ENCODE measurements at regions not wholly inside any gene's neighbourhood (a gene's known extent, or its start where the extent isn't known, plus 50 kb on each side); places are given as distances from the start of the nearest gene placed in this dataset.

DNA sequence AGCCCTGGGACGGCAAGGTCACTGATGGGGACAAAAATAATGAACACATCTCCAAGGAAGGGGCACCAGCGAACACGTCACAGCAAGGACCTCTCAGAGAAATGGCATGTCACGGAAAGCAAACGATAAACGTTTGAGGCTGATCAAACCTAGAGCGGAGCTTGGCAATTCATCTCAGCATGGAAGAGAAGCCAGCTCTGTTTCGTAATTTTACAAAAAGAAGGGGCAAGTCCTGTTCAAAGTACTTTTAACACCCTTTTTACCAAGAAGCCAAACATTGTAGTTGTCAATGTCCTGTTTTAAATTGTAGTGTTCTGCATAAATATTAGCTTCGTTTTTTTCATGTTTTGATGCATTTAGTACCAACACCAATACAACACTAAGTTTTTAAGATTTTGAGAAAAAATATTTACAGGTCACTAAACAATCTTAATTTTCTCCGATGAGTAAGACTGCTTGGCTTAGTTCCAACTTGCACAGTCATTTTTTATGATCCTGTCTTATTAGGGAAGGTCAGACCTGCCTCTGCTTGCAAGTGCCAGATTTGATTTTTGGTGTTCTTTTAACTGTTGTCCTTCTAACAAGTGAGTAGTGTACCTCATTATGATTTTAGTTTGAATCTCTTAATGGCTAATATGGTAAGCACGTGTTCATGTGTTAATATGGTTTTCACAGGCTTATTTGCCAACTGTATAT is 818.5 kb upstream of the SALL3 start:
- FAIRE-seq = no peak

GRCh38 chr18:78165525-78165924 is 814.1 kb upstream of the SALL3 start:
- no peak for FAIRE-seq

DNA sequence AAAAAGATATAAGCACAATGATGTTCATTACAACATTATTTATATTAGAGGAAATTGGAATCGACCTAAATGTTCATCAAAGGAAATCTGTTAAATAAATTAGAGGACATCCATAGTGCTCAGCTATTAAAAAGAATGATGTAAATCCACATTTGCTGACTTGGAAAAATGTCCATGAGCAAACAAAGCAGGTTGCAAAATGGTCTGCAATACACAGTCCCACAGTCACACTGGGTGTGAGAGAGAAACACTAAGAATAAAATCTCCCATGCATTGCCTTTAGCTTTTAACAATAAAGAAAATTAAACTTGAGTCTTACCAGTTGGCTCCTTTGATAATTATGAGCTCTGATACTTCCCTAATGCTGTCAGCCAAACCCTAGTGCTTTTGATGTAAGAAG is 811.1 kb upstream of the SALL3 start:
- no peak for FAIRE-seq

DNA sequence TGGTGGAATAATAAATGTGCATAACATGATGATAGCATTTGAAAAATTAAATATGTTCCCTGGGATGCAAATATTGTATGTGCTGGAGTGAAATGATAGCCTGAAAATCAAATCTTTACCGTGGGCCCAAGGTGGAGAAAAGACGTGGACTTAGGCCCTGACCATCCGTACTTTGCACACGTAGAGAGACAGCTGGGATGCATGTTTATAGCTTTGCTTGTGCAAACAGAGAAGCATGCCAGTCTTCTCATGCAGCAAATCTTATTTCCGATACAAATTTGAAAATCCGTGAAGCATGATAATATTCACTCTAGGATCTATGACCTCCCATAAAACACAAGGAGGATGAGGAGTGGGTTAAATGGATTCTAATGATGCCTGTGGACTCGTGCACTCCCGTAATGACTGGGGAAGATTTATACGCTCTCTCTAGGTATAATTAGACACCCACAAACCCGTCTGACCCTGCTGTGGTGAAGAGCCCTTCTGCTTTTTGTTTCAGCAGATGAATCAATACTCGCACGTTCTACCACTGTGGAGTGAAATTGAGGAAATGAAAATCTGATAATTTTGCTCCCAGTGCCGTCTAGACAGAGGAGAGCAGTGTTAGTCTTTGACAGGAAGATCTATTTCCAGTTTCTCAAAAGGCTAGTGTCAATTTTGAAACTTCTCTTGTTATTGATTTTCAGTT is 810.3 kb upstream of the SALL3 start:
- no peak for FAIRE-seq

GRCh38 chr18:78171954-78172353 is 807.7 kb upstream of the SALL3 start:
- no peak for FAIRE-seq

DNA sequence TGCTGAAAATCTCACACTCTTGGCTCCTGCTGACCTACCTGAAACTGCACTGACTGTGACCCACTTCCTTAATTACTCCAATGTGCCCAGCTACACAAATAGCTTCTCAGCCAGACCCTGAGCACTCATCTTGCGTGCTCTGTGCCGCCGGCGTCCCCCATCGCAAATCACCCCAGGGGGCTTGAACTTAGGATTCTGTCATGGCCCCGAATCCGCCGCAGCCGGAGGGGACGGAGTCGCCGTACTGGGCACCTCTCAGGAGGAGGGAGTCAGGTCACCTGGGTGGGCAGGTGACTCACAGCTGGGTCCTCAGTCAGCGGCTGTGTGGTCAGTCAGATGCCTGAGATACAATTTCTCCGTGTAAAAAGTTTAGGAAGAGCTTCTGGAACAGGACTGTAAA is 804.9 kb upstream of the SALL3 start:
- FAIRE-seq = no peak

DNA sequence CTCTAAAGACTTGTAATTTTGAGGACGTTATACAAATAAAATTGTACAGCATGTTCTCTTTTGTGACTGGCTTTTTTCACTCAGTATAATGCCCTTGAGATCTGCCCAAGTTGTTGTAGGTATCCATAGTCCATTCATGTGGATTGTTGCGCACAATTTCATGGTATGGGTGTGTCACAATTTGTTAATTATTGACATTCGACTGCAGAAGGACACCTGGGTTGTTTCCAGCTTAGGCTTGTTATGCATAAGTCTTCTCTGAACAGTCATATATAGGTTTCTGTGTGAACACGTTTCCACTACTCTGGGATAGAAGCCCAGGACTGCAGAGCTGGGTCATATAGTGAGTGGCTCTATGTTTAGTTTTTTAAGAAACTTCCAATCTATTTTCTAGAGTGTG is 800.8 kb upstream of the SALL3 start:
- FAIRE-seq = no peak

DNA sequence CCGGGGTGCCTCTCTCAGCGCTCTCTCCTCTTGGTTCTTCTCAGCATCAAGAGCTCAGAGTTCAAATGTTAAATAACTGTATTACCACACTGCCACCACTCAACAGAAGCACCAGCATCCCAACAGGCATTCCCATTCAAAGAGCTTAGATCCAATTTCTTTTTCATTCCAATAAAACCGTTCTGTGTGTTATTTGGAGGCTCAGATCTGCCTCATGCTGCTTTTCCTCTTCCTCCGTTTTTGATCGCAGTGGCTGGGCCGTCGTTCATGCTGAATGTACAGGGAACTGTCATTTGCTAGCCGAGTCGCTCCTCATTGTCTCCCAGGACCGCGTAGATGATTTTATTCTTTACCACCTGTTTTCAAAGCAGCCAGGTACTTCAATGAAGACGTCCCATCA is 798.9 kb upstream of the SALL3 start:
- FAIRE-seq = no peak

DNA sequence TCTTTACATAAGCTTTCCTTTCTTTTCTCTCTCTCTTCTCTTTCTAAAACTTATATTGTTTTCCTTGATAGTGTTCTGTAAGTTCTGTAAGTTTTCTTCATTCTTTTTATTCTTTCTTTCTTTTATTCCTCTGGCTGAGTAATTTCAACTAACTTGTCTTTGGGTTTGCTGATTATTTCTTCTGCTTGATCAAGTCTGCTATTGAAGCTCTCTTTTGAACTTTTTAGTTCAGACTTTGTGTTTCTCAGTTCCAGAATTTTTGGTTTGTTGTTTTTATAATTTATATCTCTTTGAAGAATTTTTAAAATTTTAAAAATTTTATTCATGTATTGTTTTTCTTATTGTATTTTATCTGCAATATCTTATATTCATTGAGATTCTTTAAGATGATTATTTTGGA is 795.8 kb upstream of the SALL3 start:
- FAIRE-seq = no peak

- no peak for FAIRE-seq
Observed at GRCh38 chr18:78191276-78191675, 788.3 kb upstream of the SALL3 start.

- no peak for FAIRE-seq
Observed at GRCh38 chr18:78192054-78192453, 787.6 kb upstream of the SALL3 start.

DNA sequence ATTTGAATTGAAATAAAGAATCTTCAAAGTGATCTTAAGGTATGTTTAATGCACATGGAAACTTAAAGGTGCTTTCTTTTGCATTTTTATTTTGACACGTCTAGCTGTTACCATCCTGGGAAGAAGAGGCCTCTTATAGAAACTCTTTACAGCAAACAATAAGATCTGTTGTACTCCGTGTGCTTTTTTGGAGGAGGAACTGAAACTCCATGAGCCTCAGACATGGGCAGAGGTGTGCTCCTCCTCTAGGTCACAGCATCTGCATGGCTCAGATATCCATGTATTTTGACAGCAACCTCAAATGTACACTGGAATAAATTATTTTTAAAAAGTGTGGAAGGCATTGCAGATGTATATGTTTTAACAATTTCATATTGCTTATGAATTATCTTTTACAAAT is 783.3 kb upstream of the SALL3 start:
- no peak for FAIRE-seq

GRCh38 chr18:78199002-78199401 is 780.6 kb upstream of the SALL3 start:
- no peak for FAIRE-seq

DNA sequence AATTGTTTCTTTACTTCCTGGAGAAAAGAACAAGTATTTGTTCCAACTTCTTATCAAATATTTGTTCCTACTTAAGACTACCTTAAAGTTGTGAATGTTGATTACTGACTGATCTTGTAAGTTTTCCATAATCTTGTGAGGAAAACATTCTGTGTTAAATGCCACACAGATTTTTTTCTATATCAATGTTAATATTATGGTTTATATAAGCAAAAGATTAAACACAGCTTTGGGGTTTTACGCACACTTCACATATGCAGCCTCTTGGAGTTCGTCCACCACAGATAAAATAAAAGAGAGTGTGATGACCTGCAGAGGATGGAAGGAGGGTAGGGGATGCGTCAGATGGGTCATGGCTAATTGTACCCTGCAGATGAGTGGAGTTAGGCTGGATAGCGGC is 780.0 kb upstream of the SALL3 start:
- FAIRE-seq = no peak

- no peak for FAIRE-seq
Observed at GRCh38 chr18:78207942-78208341, 771.7 kb upstream of the SALL3 start.

DNA sequence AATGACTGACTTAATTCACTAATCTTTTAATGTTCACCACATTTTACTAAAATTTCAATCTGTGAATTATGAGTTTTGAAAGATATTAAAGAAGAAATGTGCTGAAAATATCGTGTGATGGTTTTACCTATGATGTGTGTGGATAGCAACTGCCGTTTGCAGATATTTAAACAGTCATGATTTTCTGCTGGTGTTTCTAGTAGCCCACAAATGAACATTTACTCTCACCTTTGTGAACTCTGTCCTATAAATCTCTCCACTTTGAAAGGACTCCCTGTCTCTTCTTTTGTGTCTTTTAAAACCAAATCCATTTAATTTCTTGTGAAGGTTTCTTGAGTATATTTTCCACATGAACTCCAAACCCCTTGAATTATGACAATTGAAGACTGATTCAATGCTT is 771.2 kb upstream of the SALL3 start:
- no peak for FAIRE-seq

- no peak for FAIRE-seq
Observed at GRCh38 chr18:78213361-78213994, 766.1 kb upstream of the SALL3 start.

DNA sequence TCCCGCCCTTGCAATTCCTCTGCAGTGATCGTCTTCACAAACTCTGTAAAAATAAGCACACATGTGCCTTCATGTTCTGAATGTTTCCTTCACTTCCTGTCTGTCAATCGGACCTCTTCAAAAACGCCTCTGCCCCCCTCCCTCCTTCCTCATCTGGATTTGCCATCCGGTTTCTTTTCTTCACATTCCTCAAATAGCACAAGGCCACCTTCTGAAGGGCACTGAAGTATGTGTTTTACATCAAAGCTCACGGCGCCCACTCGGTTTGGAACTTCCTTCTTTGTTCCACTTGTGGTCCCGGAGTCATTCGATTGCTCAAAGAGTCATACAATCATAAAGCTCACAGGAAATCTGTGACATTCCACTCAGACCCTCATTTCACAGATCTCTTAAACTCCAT is 758.1 kb upstream of the SALL3 start:
- FAIRE-seq = no peak

- no peak for FAIRE-seq
Observed at GRCh38 chr18:78228974-78229373, 750.6 kb upstream of the SALL3 start.

DNA sequence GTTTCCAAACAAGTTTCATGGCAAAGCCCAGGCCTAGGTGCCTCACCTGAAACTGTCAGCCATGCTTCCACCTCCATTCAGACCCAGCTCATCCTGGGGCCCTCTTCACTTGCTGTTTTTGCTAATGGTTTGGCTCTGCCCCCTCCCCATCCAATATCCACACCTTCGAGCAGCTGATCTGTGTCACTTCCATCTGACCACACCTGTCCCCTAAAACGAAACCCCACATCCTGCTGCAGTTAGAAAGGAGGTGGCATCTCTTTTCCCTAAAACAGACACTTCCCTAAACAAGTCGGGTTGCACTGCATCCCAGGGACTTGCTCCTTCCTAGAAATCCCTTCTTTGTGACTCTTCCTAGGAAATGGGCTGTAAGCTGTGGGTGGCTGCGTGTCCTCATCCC is 748.7 kb upstream of the SALL3 start:
- no peak for FAIRE-seq

- FAIRE-seq = no peak
Observed at GRCh38 chr18:78232196-78232595, 747.4 kb upstream of the SALL3 start.

GRCh38 chr18:78237864-78238263 is 741.8 kb upstream of the SALL3 start:
- FAIRE-seq = no peak

DNA sequence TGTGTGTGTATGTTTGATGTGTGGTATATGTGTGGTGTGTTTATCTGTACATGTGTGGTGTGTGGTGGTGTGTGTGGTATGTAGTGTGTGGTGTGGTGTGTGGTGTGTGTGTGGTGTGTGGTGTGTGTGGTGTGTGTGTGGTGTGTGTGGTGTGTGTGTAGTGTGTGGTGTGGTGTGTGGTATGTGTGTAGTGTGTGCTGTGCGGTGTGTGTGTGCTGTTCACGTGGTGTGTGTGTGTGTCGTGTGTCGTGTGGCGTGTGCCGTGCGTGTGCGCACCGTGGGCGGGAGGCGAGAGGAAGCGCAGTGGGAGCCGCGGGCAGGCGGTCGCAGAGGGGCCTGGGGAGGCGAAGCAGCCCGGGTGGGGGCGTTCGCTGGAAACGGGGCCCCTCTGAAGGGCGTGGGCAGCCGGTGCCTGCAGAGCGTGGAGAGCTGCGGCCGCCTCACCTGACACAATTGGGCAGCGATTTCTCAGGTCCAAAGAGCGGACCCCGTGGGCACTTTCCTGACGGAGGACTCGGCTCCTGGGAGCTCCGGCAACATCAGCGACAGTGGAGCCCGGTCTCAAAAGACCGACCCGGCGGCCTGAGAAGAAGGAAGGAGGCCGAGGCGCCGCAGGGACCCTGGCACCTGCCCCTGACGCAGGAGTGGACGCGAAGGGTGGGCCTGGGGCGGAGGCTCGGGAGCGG is 741.1 kb upstream of the SALL3 start:
- FAIRE-seq = no peak

DNA sequence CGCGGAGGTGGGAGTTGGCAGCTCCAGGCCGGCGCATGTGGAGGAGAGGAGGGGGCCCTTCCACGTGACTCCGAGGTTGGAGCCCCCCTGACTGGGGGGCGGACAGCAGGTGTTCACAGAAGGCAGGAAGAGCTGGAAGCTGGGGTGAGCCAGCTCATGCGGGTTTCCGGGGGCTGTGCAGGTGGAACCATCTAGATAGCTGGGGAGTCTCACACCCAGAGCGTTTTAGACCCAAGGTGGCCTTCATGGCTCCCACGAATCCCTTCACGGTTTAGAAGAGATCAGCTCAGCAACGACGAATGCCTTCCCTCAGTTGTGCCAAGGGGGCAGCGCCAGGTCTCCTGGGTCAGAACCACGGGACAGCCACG is 740.5 kb upstream of the SALL3 start:
- FAIRE-seq = no peak
